Kidney (tissue), 13 donors: ENCODE measurements at regions not wholly inside any gene's neighbourhood (a gene's known extent, or its start where the extent isn't known, plus 50 kb on each side); places are given as distances from the start of the nearest gene placed in this dataset.

Experiments used
- DNase-seq, 5 donors: peaks; one replicate each; pipeline ENCODE4 v3.0.0-alpha.2; 2013 to 2020
- FAIRE-seq: peaks from 2 replicates; lab custom pipeline; 2012; peaks lifted over from hg19 to GRCh38; lab: Jason Lieb, UNC
- H3K27ac ChIP-seq, 2 donors: one replicate each; pipeline ENCODE4 v1.7.0; 2013; ENCODE audit warnings: low read depth in 2 of 2, low read length in 2 of 2, inconsistent platforms in 1 of 2
- H3K27me3 ChIP-seq: one replicate; pipeline ENCODE4 v1.7.1; 2013; ENCODE audit warnings: low read length, inconsistent platforms; ENCODE audit not compliant: control insufficient read depth, insufficient read depth
- H3K36me3 ChIP-seq, 3 donors: one replicate each; pipeline versions ENCODE4 v1.7.0 to v1.7.1; 2013; ENCODE audit warnings: low read length in 3 of 3, control low read depth in 1 of 3, inconsistent platforms in 1 of 3; ENCODE audit not compliant: insufficient read depth in 3 of 3, control insufficient read depth in 2 of 3
- H3K4me1 ChIP-seq, 3 donors: one replicate each; pipeline versions ENCODE4 v1.7.0 to v1.7.1; 2013; ENCODE audit warnings: low read length in 3 of 3, inconsistent platforms in 1 of 3, low read depth in 1 of 3; ENCODE audit not compliant: control insufficient read depth in 2 of 3, insufficient read depth in 2 of 3
- H3K4me3 ChIP-seq, 3 donors: one replicate each; pipeline versions ENCODE4 v1.7.0 to v1.8.1; 2013; ENCODE audit warnings: low read length in 3 of 3, control low read depth in 1 of 3, inconsistent platforms in 1 of 3
- H3K9ac ChIP-seq, 3 donors: one replicate each; pipeline versions ENCODE4 v1.7.0 to v1.7.1; 2013; ENCODE audit warnings: low read length in 3 of 3, control low read depth in 1 of 3, inconsistent platforms in 1 of 3
- H3K9me3 ChIP-seq, 3 donors: one replicate each; pipeline versions ENCODE4 v1.7.0 to v1.7.1; 2013; ENCODE audit warnings: low read length in 3 of 3, control low read depth in 1 of 3, inconsistent platforms in 1 of 3; ENCODE audit not compliant: control insufficient read depth in 2 of 3, insufficient read depth in 1 of 3
- intact Hi-C: fragments of 100-400 bp; cut with DNase I; formaldehyde crosslinking; loops from one replicate; pipeline ENCODE4 v1.11.1; 2022
- TF ChIP-seq, protein P1 (sequence below): IDR thresholded peaks from 3 replicates; pipeline ENCODE4 v1.5.1; 2012; ENCODE audit warnings: mild to moderate bottlenecking, moderate library complexity, borderline replicate concordance; ENCODE audit not compliant: insufficient read depth; ENCODE audit errors: extremely low read depth
- donor health status: control.
- donor health status: control.
- donor health status: control.
- donor health status: control.
- donor health status: control.
- donor health status: DM: yes; HTN: yes; CAD: no.
- donor health status: Normal renal cell carcinoma (clear cell type).

DNA sequence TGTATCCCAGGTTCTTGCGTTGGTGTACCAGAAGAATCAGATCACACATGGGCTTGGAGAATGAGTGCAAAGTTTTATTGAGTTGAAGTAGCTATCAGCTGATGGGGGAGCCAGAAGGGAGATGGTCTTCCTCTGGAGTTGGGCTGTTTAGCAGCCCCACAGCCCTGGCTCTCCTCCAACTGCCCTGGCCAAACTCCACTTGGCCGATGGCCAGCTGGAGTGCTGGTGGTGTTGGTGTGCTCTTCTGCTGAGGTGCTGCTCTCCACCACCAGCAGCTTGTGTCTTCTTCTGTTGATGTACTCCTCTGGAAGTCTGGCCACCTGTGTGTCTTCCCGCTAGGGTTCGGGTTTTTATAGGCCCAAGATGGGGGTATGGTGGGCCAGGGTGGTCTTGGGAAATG lies 172.8 kb downstream of the TINAG start:
- TF ChIP-seq, protein P1, sequence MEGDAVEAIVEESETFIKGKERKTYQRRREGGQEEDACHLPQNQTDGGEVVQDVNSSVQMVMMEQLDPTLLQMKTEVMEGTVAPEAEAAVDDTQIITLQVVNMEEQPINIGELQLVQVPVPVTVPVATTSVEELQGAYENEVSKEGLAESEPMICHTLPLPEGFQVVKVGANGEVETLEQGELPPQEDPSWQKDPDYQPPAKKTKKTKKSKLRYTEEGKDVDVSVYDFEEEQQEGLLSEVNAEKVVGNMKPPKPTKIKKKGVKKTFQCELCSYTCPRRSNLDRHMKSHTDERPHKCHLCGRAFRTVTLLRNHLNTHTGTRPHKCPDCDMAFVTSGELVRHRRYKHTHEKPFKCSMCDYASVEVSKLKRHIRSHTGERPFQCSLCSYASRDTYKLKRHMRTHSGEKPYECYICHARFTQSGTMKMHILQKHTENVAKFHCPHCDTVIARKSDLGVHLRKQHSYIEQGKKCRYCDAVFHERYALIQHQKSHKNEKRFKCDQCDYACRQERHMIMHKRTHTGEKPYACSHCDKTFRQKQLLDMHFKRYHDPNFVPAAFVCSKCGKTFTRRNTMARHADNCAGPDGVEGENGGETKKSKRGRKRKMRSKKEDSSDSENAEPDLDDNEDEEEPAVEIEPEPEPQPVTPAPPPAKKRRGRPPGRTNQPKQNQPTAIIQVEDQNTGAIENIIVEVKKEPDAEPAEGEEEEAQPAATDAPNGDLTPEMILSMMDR, result no peak
- Histone ChIP-seq H3K9me3 (no peaks in the 10 kb centered on the region), H3K27me3 (no peaks in the 10 kb centered on the region), H3K9ac (no peak overlapping the region), H3K36me3 (no peaks in the 10 kb centered on the region), H3K4me3 (no peak overlapping the region), H3K27ac (no peak overlapping the region), H3K4me1 (no peaks in the 10 kb centered on the region)
- FAIRE-seq (no peak), DNase-seq (peak in 1 of 5 donors; percentile 1)
- intact Hi-C loops, result no loop called here

DNA sequence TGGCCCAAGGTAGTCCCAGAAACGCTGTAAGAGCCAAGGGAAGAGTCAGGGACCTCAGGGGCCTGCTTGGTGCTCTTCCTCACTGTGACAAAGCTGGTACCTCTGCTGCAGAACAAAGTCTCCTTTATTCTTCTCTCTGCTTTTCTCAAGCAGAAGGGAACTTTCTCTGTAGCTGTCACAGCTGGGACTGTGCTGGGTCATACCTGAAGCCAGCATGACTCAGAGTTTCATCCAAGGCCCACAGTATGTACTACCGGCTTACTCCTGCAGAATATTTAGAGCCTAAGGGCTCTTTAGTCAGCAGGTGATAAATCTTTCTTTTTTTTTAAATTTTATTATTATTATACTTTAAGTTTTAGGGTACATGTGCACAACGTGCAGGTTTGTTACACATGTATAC lies 183.2 kb downstream of the TINAG start:
- DNase-seq, result no peak
- H3K9ac ChIP-seq, result no peak overlapping the region
- TF ChIP-seq, protein P1, result no peak
- intact Hi-C loops, result no loop called here
- H3K27ac ChIP-seq, result no peak overlapping the region
- H3K36me3 ChIP-seq, result no peaks in the 10 kb centered on the region
- no peaks in the 10 kb centered on the region for H3K9me3 ChIP-seq
- H3K27me3 ChIP-seq, result no peaks in the 10 kb centered on the region
- H3K4me1 ChIP-seq, result no peaks in the 10 kb centered on the region
- FAIRE-seq, result no peak
- no peak overlapping the region for H3K4me3 ChIP-seq

GRCh38 chr6:54493138-54493537 lies 184.9 kb downstream of the TINAG start:
- DNase-seq (no peak), FAIRE-seq (no peak)
- H3K36me3 ChIP-seq, result no peaks in the 10 kb centered on the region
- H3K27me3 ChIP-seq, result no peaks in the 10 kb centered on the region
- H3K27ac ChIP-seq, result no peak overlapping the region
- no peaks in the 10 kb centered on the region for H3K4me1 ChIP-seq
- no peak overlapping the region for H3K9ac ChIP-seq
- no peak overlapping the region for H3K4me3 ChIP-seq
- intact Hi-C loops, result no loop called here
- TF ChIP-seq, protein P1, result no peak
- no peaks in the 10 kb centered on the region for H3K9me3 ChIP-seq

DNA sequence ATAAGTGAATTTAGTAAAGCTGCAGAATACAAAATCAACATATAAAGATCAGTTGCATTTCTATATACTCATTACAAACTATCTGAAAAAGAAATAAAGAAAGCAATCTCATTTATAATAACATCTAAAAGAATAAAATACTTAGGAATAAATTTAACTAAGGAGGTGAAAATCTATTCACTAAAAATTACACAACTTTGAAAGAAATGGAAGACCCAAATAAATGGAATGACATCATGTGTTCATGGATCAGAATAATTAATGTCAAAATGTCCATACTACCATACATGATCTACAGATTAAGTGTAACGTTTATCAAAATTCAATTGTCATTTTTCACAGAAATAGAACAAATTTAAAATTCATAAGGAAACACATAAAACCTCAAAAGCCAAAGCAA lies 194.9 kb downstream of the TINAG start:
- Histone ChIP-seq H3K4me3 (no peak overlapping the region), H3K9ac (no peak overlapping the region), H3K4me1 (no peaks in the 10 kb centered on the region), H3K9me3 (peaks cover 0 to 6% (median 5%) of the 10 kb centered on the region in 3 donors), H3K27me3 (no peaks in the 10 kb centered on the region), H3K36me3 (no peaks in the 10 kb centered on the region), H3K27ac (no peak overlapping the region)
- intact Hi-C loops, result no loop called here
- DNase-seq, result no peak
- TF ChIP-seq, protein P1, result no peak
- FAIRE-seq, result no peak
